ENCODE measurements at regions not wholly inside any gene's neighbourhood (a gene's known extent, or its start where the extent isn't known, plus 50 kb on each side); places are given as distances from the start of the nearest gene placed in this dataset.

DNA sequence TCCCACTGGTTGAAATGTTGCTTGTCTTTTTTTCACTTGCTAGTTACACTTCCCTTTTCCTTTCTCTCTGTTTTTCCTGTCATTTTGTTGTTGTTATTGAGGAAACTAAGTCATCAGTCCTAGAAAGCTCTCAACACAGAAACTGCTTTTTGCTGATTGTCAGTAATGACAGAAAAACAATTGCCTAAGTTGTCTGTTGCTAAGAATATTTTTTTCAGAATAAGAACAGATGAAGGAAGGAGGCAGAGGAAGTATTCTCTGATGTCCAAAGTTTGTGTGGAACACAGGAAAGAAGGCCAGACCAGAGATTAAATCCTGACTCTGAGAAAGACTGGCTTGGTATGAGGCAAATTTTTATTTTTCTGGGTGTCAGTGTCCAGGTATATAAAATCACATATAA lies 163.3 kb downstream of the CASP12 start:
- H3K27me3 ChIP-seq: no peaks in the 10 kb centered on the region
- intact Hi-C loops (cut with DNase I): no loop called here
- TF ChIP-seq, protein P1, sequence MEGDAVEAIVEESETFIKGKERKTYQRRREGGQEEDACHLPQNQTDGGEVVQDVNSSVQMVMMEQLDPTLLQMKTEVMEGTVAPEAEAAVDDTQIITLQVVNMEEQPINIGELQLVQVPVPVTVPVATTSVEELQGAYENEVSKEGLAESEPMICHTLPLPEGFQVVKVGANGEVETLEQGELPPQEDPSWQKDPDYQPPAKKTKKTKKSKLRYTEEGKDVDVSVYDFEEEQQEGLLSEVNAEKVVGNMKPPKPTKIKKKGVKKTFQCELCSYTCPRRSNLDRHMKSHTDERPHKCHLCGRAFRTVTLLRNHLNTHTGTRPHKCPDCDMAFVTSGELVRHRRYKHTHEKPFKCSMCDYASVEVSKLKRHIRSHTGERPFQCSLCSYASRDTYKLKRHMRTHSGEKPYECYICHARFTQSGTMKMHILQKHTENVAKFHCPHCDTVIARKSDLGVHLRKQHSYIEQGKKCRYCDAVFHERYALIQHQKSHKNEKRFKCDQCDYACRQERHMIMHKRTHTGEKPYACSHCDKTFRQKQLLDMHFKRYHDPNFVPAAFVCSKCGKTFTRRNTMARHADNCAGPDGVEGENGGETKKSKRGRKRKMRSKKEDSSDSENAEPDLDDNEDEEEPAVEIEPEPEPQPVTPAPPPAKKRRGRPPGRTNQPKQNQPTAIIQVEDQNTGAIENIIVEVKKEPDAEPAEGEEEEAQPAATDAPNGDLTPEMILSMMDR (IDR thresholded peaks at IDR 0.05): no peak
- no peak overlapping the region for H3K27ac ChIP-seq
- no peaks in the 10 kb centered on the region for H3K36me3 ChIP-seq
- no peak for ATAC-seq
- H3K4me3 ChIP-seq: no peak overlapping the region
- H3K9me3 ChIP-seq: no peaks in the 10 kb centered on the region
- H3K4me1 ChIP-seq: peaks cover 0 to 6% of the 10 kb centered on the region in 2 donors
- no peak for DNase-seq

DNA sequence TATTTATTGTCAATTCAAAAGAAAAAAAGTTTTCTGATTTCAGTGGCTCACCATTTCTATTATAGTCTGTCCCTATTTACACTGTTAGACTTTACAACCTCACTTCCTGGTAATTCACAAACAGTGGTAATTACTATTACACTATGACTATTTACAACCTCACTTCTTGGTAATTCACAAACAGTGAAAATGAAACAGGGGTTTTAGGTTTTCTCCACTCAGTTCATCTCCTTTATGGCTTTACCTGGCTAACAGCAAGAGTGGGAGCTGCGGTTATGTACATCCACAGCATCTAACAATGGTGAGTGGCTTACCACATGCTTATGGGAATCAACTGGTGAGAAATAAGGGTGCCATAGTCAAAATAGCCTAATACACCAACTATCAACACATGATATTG lies 166.4 kb downstream of the CASP12 start:
- intact Hi-C loops (cut with DNase I): no loop called here
- peaks cover 0 to 4% of the 10 kb centered on the region in 2 donors for H3K4me1 ChIP-seq
- ATAC-seq (no peak), DNase-seq (no peak)
- H3K27ac ChIP-seq: no peak overlapping the region
- H3K36me3 ChIP-seq: no peaks in the 10 kb centered on the region
- no peaks in the 10 kb centered on the region for H3K9me3 ChIP-seq
- no peaks in the 10 kb centered on the region for H3K27me3 ChIP-seq
- TF ChIP-seq, protein P1 (IDR thresholded peaks at IDR 0.05): no peak
- no peak overlapping the region for H3K4me3 ChIP-seq

- Histone ChIP-seq H3K27ac (no peak overlapping the region), H3K9me3 (no peaks in the 10 kb centered on the region), H3K27me3 (no peaks in the 10 kb centered on the region), H3K4me1 (no peaks in the 10 kb centered on the region), H3K36me3 (no peaks in the 10 kb centered on the region), H3K4me3 (no peak overlapping the region)
- TF ChIP-seq, protein P1 (IDR thresholded peaks at IDR 0.05): no peak
- ATAC-seq (no peak), DNase-seq (no peak)
- intact Hi-C loops (cut with DNase I): no loop called here
These were observed 169.3 kb downstream of the CASP12 start for GRCh38 chr11:104728927-104729326.

DNA sequence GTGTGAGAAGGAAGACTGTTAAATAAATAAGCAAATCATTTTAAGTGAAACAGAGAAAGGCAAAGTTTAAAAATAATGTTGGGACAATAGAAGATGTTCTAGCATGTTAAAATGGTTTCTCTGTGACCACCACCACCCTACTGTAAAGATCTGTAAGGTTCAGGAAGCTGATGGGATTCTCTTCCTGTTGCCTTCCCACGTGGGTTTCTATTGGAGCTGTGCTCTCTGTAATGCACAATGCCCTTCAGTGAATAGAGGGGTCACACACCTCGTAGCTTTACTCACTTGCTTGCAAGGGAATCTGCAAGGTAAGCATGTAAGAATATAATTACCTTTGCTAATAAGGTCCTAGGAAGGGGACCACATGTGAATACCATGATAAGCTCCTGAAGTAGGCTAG lies 170.5 kb downstream of the CASP12 start:
- Histone ChIP-seq H3K4me1 (no peaks in the 10 kb centered on the region), H3K27ac (no peak overlapping the region), H3K36me3 (no peaks in the 10 kb centered on the region), H3K27me3 (no peaks in the 10 kb centered on the region), H3K4me3 (no peak overlapping the region), H3K9me3 (peaks cover 0 to 9% of the 10 kb centered on the region in 2 donors)
- ATAC-seq (no peak), DNase-seq (no peak)
- TF ChIP-seq, protein P1 (IDR thresholded peaks at IDR 0.05): no peak
- intact Hi-C loops (cut with DNase I): no loop called here

GRCh38 chr11:104727095-104727494 lies 171.2 kb downstream of the CASP12 start:
- TF ChIP-seq, protein P1 (IDR thresholded peaks at IDR 0.05): no peak
- Histone ChIP-seq H3K36me3 (no peaks in the 10 kb centered on the region), H3K27me3 (no peaks in the 10 kb centered on the region), H3K4me3 (no peak overlapping the region), H3K9me3 (peaks cover 0 to 11% of the 10 kb centered on the region in 2 donors), H3K27ac (no peak overlapping the region), H3K4me1 (no peaks in the 10 kb centered on the region)
- DNase-seq (no peak), ATAC-seq (no peak)
- intact Hi-C loops (cut with DNase I): no loop called here

All from left lung (tissue), 4 donors.